Left hindlimb (tissue), 1 donor: ENCODE measurements at regions not wholly inside any gene's neighbourhood (a gene's known extent, or its start where the extent isn't known, plus 50 kb on each side); places are given as distances from the start of the nearest gene placed in this dataset.
A peak's percentile ranks its signal among the peaks of the same experiment; 100 is the strongest.
"Not testable (repeated sequence)": the region's sequence is repeated elsewhere in the genome, so short reads cannot be mapped to it uniquely, and the experiment has no call there.

Experiments
- DNase-seq: peaks from one replicate; pipeline ENCODE4 v3.0.0-alpha.2; 2018

DNA sequence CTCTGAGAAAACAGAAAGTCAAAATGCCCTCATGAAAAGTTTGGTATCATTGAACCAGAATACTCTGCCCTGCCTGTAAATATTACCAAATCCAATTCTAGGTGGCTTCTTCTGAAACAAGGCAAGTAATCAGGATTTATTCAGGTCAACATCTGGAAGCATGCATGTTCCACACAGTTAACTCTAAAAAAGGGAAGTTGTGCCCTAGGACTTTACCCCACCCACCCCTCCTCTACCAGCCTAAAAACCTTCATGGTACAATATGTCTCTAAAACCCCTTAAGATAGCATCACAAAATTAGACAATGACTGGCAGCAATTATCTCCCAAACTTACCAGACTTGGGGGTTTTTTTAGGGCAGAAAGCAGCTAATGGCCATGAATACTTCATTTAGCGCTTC is 414.8 kb upstream of the SLC30A5 start:
- no peak for DNase-seq

DNA sequence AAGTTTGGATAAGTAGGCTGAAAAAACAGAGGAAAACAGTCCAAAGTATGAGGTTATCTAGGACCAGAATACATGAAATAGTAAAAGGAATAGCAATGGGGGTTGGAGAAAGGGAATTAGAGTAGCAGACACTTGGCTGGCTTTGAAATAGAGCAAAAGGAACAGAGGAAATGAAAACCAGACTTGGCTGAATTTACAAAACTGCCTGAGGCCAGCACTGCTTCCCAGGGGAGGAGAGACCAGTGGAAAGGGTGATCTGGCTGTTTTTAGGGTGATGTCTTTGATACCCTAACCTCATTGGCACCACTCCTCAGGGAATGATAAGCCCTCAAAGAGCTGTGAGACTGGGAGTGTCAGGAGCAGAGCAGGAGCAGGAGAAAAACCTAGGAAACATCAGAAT is 413.4 kb upstream of the SLC30A5 start:
- peak; percentile 46 for DNase-seq

DNA sequence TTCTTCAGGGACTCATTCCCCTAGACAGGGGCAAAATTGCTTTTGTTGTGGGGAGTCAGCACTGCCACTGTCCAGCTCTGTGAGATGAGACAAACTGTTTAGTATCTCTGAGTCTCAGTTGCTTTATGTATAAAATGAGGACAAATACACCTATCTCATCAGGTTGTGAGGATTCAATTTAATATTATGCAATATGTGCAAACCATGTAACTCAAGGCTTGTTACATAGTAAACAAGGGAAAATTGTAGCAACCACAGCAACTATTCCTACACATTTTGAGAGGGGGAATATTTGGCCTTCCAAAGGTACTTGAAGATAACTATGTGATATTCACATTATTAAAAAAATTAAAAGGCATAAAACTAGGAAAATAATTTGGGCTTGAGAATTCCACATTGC is 411.9 kb upstream of the SLC30A5 start:
- DNase-seq = no peak

DNA sequence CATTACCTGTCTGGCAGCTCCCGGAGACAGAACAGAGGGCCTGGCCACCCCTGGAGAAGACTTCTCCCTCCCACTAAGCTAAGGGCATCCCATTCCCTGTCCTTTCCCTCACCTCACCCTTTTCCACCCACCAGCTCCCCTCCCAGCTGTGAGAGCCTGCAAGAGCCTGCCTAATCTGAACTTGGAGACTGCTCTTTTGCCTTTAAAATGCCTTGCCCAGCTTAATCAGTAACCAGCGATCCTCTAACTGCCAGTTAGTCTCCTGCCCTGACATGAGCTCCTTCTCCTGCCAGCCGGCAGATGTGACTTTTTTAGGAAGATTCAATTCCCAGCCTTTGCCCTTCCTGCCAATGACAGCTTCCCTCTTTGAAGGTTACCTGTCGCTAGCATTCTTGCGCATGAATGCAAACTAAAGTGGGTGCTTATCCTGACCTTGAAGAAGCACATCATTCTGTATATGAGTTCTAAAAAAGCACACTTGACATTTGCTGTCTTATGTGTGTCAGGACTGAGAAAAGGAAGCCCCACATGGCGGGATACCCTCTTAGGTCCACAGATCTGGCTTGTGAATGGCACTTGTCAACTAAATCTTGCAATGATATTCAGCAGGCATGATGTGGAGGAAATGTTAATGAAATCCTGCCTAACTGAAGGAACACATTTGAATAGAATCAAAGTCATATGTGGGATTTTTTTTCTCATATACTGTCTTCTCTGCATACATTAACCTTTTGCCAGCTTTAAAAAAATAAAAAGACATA is 411.2 kb upstream of the SLC30A5 start:
- DNase-seq = no peak

DNA sequence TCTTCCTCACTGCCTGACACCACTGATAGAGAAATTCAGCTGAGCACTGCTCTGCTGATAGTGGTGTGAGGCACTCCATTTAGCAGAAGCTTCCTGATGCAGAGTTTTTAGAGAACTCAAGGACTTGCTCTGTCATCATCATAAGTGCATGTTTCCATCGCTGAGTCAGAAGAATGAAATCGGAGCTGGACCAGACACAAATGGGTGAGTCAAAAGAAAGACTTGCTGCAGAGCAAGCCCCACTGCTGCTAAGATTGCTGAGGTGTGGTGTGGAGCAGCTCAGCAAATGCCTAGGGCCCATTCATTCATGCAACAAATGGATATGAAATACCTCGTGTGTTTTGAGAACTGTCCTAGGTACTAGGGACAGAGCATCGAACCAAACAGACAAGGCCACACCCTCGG is 410.2 kb upstream of the SLC30A5 start:
- DNase-seq = no peak

DNA sequence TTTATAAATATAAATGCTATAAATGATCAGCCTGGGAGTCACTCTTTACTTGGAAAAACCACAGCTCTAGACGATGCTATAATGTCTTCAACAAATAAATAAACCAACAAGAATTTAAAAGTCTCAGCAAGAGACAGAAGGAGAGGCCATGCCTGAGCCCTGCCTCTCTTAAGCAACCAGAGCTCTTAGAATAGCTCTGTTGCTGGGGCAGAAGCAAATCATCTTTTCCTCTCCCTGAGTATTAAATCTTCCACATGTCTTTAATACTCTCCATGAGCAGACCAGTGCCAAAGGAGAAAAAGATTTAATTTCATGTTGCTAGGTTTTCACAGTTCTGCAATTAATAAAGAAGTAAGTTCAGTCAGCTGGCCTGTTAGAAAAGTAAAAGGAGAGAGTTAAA is 408.0 kb upstream of the SLC30A5 start:
- no peak for DNase-seq

DNA sequence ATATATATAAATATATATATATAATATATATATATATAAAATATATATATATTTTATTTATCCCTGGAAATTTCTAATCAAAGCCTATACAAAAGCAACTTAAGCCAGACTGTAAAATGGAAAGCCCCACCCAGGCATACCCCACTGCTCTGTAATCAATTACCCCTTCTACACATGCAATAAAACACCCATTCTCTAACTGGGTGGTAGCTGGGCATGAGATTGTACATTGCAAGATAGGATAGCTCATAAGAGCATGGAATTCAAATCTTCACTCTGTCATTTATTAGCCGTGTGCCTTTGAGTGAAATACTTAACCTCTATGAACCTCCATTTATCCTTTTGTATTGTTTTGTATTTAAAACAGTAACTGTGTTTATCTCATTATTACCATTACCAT is 405.3 kb upstream of the SLC30A5 start:
- no peak for DNase-seq

DNA sequence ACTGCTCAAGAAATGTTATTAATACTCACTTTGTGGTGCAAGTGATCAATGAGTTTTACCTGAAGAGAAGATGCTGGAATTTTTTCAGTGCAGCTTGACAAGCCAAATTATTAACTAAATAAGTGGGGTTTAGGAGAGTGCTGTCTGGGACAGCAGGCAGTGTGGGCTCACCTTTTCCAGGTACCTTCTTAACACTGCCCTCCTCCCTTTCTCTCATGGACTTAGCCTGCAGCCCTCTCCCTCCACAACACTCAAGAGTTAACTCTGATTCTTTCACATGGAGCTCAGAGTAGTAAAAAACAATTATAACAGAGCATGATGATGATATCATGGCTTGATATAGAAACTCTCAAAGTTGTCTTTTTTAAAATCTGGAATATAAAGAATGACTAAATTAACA is 404.8 kb upstream of the SLC30A5 start:
- no peak for DNase-seq

DNA sequence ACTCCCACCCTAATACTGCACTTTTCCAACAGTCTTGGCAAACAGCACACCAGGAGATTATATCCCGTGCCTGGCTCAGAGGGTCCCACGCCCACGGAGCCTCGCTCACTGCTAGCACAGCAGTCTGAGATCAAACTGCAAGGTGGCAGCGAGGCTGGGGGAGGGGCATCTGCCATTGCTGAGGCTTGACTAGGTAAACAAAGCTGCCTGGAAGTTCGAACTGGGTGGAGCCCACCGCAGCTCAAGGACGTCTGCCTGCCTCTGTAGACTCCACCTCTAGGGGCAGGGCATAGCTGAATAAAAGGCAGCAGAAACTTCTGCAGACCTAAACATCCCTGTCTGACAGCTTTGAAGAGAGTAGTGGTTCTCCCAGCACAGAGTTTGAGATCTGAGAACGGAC is 401.9 kb upstream of the SLC30A5 start:
- DNase-seq = not testable (repeated sequence)

DNA sequence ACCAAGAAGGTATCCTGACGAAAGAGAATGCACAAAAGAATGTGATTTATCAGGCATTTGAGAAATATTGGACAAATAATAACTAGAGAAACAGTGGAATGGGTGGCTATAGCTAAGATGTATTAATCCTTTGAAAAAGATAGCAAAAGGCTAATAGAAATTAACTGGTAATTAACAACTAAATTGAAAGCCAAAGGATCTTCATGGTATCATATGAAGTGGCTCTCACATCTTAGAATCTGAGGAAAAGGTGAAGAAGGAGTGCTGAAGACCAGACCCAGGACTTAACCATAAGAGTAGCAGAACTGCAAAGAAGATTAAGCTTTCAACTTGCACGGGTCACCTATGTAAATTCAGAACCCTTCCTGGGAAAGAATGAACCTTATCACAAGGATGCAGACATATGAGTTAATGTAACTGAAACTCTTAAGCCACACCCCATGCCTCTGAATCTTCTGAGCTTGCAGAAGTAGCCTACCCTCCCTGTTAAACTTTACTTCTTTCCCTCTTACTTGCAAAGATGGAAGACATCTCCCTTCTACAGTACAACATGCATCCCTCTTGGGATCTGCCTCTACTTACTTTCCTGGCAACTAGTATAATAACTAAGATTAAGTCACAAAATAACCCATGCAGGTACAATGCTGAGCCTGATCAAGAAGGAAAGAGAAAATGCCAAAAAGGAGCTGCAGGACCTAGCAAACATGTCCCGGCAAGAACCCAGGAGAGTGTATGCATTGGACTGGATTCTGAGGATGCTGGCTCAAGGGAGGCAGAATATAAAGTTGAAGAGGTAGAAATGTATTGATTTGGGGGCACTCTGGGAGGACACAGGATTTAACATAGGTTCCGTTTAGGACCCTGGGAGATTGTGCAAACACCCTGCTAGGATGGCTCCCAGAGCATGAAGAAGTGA is 395.5 kb upstream of the SLC30A5 start:
- no peak for DNase-seq

DNA sequence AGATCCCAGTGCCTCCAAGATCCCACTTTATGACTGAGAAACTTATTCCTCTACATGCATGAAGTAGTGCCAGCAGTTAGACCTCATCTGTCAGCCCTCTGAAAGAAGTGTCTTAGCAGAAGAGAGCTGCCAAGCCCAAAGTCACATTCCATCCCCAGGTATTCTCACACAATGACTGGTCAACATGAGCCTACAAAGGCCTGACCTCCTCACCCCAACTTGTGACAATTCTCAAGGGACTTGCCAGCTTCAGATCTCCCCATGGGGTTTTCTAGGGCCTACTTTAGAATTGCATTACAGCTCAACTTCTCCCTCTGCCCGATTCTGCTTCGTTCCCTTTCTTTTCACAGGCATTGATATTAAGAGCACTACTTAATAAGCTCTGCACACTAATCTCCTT is 393.8 kb upstream of the SLC30A5 start:
- DNase-seq = no peak

DNA sequence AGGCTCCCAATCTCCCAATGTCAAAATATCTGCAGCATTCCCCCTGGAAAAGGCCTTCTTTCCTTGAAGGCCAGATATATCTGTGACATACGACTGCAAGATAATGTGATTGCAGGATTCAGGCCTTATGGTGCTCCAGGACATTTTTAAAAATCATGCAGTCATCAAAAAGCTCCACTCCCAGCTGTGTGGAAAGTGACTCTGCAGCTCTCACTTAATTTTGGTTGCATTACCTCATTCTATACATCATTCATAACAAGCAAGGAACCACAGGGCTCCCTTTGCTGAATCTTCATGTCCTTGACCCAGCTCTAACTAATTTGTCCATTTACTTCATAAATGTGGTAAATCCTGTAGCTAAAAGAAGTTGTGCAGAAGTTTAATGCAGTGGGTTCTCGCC is 386.2 kb upstream of the SLC30A5 start:
- no peak for DNase-seq

DNA sequence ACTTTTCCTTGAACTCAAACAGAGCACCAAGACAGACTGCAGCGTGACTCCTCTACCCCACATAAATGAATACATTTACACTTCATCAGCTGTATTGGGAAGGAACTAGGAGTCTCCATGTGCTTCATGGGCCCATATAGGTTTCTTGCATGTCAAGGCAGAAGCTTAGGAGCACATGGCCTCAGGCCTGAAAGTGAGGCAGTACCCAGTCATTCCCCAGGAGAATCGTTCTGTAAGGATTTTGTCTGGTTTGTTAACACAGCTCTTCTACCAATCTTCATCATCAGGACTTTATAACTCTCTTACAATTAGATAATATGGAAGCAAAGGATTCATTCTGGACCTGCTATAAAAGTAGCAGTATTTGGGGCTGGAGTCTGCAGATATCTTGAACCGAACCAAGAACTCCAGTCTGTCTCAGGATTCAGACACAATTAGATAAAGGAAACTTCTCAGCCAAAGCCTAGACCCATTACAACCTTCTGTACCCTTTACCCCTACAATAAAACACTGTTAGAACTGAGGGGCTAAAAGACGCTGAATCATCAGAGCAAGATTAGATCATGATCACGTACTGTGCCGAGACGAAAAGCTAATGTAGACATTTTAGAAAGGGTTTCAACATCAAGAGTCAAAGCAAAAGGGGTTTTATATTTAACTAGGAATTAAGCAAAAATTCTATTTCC is 385.5 kb upstream of the SLC30A5 start:
- DNase-seq = no peak

DNA sequence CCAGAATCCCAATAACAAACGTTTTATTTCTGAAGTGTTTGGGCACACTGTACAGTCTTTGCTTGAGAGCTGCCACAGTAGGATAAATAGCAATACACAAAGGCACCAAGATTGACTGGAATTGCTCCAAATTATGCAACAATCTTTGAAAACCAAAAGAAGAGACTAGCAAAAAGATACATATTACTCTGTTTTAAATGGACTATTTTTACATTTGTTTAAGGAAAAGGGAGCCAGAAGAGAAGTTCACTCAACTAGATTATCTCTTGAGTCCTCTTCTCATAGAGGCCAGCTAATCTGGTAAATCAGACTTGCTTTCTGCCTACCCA is 385.0 kb upstream of the SLC30A5 start:
- no peak for DNase-seq

DNA sequence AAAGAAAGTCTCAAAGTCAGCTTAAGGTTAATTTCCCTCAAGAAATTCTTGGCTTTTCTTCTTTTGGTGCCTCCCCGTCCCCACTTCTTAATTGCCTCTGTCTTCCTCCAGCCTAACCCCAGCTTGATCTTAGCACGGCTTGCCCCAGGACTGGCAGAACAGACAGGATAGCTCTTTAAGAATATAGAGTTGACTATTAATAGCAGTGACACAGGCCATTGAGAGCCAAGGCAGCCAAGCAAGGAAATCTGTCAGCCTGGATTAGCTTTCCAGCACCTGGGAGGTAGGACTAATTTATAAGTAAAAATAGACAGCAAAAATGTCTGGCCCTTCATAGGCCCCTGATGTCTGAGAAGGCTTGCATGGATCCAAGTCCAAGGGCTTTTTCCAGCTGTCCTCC is 384.6 kb upstream of the SLC30A5 start:
- DNase-seq = peak; percentile 49

DNA sequence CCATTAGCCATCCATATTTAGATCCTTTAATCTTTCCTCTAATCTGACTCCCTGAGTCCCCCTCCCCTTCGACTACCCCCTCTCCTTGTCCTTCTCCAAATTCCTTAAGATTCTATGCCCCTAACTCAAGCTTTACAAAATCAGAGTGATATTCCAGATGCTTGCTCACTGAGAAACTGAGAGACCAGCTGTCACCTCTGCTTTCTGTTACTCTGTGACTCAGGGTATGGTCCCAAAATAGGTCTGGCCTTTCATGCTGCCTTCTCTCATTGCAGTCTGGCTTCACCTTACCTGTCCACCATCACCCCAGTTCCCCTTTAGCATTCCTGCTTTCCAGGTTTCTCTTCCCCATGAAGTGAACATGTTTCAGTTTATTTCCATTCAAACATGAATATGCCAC is 383.3 kb upstream of the SLC30A5 start:
- DNase-seq = no peak

DNA sequence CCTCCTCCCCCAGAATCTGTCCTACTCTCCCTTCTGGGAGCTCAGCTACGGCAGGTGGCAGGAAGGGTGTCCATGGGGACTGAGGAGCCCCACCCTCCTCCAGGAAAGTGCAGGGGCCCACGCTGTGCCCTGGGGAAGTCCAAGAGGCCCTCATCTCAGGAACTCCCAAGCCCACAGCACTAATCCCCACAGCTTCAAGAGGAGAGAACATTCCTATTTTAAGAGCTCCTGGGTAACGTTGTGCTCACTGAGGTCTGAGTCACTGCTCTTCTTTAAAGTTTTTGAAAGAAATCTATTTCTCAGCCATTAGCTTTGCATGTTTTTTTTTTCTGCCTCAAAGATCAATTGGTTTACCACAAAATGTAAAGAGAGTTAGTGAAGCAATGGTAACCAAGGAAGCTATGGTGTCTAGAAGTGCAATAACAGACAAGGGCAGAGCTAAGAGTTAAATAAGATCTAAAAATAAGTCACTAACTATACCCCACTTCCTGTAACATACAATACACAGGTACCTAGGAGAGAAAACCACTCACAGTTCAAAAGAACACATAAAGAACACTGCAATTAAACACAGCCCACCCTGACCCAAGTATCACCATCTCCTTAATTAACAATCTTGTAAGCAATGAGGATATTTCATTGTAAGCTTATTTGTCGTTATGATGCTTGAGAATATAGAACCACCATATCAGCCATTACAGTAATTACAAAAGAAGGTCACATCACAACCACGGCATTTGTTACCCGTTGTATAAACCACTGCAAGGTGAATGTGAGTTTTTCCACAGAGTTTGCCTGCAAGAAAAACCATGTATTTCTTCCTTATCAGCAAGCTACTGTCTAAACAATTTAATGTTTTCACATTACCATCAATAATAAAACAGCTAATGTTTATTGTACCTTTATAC is 382.3 kb upstream of the SLC30A5 start:
- no peak for DNase-seq

DNA sequence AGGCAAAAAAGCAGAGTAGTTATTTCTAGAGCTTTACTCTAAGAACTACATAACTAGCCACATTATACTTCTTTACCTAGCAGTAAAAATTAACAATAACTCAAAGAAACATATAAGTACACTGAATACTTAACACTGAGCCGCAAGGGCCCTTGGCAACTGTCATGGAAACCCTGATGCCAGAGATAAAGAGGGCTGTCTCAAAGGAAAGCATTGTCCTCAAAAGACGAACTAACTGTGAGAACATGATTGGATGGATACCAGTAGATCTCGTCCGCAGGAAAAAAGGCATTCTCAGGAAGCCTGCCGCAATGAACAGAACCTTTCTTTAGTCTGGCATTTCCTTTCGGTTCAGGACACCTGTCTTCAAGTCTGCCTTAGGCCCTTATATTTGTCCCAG is 379.0 kb upstream of the SLC30A5 start:
- DNase-seq = no peak

DNA sequence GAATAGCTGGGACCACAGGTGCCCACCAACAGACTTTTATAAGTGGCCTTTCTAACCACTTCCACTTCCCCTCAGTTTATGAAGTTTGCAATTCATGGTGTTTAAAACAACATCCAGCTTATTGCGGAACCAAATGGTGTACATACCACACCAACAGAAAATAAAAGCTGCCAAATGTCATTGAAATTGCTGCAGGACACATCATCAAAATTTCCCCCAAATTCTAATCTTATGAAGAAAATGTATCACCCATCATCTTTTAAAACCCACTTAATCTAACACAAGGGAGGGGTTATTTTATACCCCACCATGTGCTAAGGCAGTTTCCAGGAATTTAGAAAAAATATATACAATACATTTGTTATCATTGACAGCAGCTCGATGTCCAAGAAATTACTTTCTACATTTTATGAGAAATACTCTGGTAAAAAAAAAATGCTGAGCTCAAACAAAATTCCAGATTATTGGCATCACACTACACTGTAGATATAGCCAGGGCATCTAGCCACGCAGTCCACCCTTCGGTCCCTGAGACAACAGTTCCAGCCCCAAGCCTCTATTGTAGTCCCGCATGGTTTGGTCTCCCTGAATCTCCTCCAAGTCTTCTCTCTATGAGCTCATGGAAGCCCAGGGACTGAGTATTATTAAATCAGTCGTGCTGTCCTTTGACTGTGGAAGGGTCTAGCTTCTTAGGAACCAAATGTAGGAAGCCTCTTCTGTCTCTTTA is 372.8 kb upstream of the SLC30A5 start:
- DNase-seq = no peak

DNA sequence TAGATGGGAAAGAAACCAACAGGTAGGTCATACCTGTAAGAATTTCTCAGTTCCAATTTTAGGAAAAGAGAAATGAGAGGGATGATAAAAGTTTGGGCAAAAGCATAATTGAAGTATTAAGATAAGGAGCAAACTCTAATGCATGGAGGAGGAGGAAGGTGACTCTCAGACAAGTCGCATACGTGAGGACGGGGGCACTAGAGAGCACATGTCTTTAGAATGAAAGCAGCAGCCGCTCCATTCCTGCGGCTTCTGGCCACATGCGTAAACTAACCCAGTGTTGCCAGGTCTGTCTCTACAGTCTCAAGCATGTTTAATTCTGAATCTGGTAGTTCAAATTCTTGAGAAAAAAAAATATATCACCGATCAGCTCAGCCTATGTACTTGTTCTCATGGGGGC is 371.5 kb upstream of the SLC30A5 start:
- no peak for DNase-seq

DNA sequence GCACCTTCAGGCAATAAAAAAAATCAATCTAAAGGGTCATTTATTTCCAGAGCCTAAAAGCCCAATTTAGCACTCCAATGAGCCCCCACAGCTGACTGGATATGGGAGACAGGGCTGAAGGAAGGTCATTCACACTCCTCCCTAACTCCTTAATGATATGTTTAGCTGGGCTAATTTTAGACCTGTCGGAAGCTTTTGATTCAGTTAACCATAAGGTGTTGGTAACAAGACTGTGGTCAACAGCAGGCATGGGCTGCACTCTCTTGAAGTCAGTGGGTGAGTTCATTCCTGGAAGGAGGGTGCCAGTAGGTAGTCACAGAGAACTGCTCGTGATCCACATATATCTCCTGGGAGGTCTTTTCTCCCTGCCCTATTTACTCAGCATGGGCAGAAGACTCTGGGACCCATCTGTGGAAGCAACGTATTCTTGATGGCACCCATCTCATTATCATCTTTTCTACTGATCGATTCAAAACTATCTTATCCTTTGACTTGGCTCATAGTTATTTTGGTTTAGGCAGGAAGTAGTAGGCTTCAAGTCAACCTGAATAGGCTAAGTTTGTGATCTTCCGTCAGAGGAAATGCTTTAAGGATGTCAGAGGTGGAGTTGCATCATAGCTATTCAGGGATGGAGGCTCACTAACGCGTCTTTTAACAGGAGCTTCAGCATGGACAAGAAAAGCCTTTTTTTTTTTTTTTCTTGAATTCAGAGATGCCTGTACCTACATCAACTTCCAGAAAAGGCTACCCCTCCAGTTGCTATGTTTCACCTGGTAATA is 367.7 kb upstream of the SLC30A5 start:
- no peak for DNase-seq
